Endothelial cell (in vitro differentiated cells): ENCODE measurements at regions not wholly inside any gene's neighbourhood (a gene's known extent, or its start where the extent isn't known, plus 50 kb on each side); places are given as distances from the start of the nearest gene placed in this dataset.

Experiments
- DNase-seq: peaks from one replicate; pipeline ENCODE4 v3.0.0; 2021; ENCODE audit warnings: low spot score
- H3K27ac Mint-ChIP-seq: one replicate; pipeline ENCODE4 v1.8.0; 2021; ENCODE audit warnings: mixed read lengths, inconsistent platforms; ENCODE audit not compliant: unreplicated experiment
- H3K27me3 Mint-ChIP-seq: one replicate; pipeline ENCODE4 v1.8.0; 2021; ENCODE audit warnings: mild to moderate bottlenecking, moderate library complexity, mixed read lengths, inconsistent platforms; ENCODE audit not compliant: unreplicated experiment
- H3K36me3 Mint-ChIP-seq: one replicate; pipeline ENCODE4 v1.8.0; 2021; ENCODE audit warnings: mild to moderate bottlenecking, low read depth, mixed read lengths, inconsistent platforms; ENCODE audit not compliant: unreplicated experiment
- H3K4me1 Mint-ChIP-seq: one replicate; pipeline ENCODE4 v1.8.0; 2021; ENCODE audit warnings: mild to moderate bottlenecking, mixed read lengths, inconsistent platforms; ENCODE audit not compliant: unreplicated experiment
- H3K4me3 Mint-ChIP-seq: one replicate; pipeline ENCODE4 v1.8.0; 2021; ENCODE audit warnings: mild to moderate bottlenecking, mixed read lengths, inconsistent platforms; ENCODE audit not compliant: unreplicated experiment
- H3K9me3 Mint-ChIP-seq: one replicate; pipeline ENCODE4 v1.8.0; 2021; ENCODE audit warnings: mixed read lengths, inconsistent platforms; ENCODE audit not compliant: unreplicated experiment
- CTCF ChIP-seq: fragments of 200-600 bp; sonication (generic); IDR thresholded peaks from one replicate; pipeline ENCODE4 v1.5.0; 2021; ENCODE audit warnings: antibody characterized with exemption; ENCODE audit not compliant: unreplicated experiment

GRCh38 chr11:133738624-133739023 lies 106.7 kb downstream of the SPATA19 start:
- no peak for TF ChIP-seq CTCF
- DNase-seq = no peak
- H3K27me3 Mint-ChIP-seq = peaks cover 1% of the 10 kb centered on the region
- H3K9me3 Mint-ChIP-seq = no peaks in the 10 kb centered on the region
- no peak overlapping the region for H3K4me3 Mint-ChIP-seq
- H3K27ac Mint-ChIP-seq = no peak overlapping the region
- H3K36me3 Mint-ChIP-seq = no peaks in the 10 kb centered on the region
- H3K4me1 Mint-ChIP-seq = no peaks in the 10 kb centered on the region

GRCh38 chr11:133733631-133734030 lies 111.7 kb downstream of the SPATA19 start:
- H3K36me3 Mint-ChIP-seq = no peaks in the 10 kb centered on the region
- no peak for TF ChIP-seq CTCF
- peaks cover 1% of the 10 kb centered on the region for H3K27me3 Mint-ChIP-seq
- H3K9me3 Mint-ChIP-seq = no peaks in the 10 kb centered on the region
- H3K27ac Mint-ChIP-seq = no peak overlapping the region
- H3K4me1 Mint-ChIP-seq = no peaks in the 10 kb centered on the region
- no peak overlapping the region for H3K4me3 Mint-ChIP-seq
- no peak for DNase-seq

GRCh38 chr11:133732109-133732674 lies 113.1 kb downstream of the SPATA19 start:
- H3K27ac Mint-ChIP-seq = no peak overlapping the region
- no peak for TF ChIP-seq CTCF
- H3K36me3 Mint-ChIP-seq = no peaks in the 10 kb centered on the region
- H3K9me3 Mint-ChIP-seq = no peaks in the 10 kb centered on the region
- DNase-seq = no peak
- peaks cover 3% of the 10 kb centered on the region for H3K27me3 Mint-ChIP-seq
- no peaks in the 10 kb centered on the region for H3K4me1 Mint-ChIP-seq
- no peak overlapping the region for H3K4me3 Mint-ChIP-seq

GRCh38 chr11:133727774-133728173 lies 117.5 kb downstream of the SPATA19 start:
- Mint-ChIP-seq H3K4me1 (no peaks in the 10 kb centered on the region), H3K27me3 (peaks cover 5% of the 10 kb centered on the region), H3K4me3 (no peak overlapping the region), H3K9me3 (no peaks in the 10 kb centered on the region), H3K36me3 (no peaks in the 10 kb centered on the region), H3K27ac (no peak overlapping the region)
- no peak for TF ChIP-seq CTCF
- no peak for DNase-seq

- Mint-ChIP-seq H3K4me1 (no peaks in the 10 kb centered on the region), H3K4me3 (no peak overlapping the region), H3K36me3 (no peaks in the 10 kb centered on the region), H3K9me3 (no peaks in the 10 kb centered on the region), H3K27me3 (peaks cover 5% of the 10 kb centered on the region), H3K27ac (no peak overlapping the region)
- no peak for TF ChIP-seq CTCF
- no peak for DNase-seq
Observed at GRCh38 chr11:133726542-133726941, 118.8 kb downstream of the SPATA19 start.
